Endothelial cell of hepatic sinusoid (primary cell): ENCODE measurements at regions not wholly inside any gene's neighbourhood (a gene's known extent, or its start where the extent isn't known, plus 50 kb on each side); places are given as distances from the start of the nearest gene placed in this dataset.
"Not testable (repeated sequence)": the region's sequence is repeated elsewhere in the genome, so short reads cannot be mapped to it uniquely, and the experiment has no call there.

Source experiments
- in situ Hi-C: cut with HindIII; loops from 2 replicates; pipeline ENCODE4 v1.10.0; 2017; ENCODE audit warnings: low sequenced_read_pairs

- in situ Hi-C loops: no loop called here
Observed at GRCh38 chr16:51984395-51984794, 562.5 kb downstream of the TOX3 start.

- in situ Hi-C loops: no loop called here
Observed at GRCh38 chr16:51982715-51983680, 563.9 kb downstream of the TOX3 start.

- in situ Hi-C loops: no loop called here
Observed at GRCh38 chr16:51981725-51982124, 565.2 kb downstream of the TOX3 start.

GRCh38 chr16:51977506-51977905 is 569.4 kb downstream of the TOX3 start:
- in situ Hi-C loops: not testable (repeated sequence)

- in situ Hi-C loops: no loop called here
Observed at GRCh38 chr16:51971184-51971583, 575.8 kb downstream of the TOX3 start.

- in situ Hi-C loops: no loop called here
Observed at GRCh38 chr16:51968749-51969148, 578.2 kb downstream of the TOX3 start.

DNA sequence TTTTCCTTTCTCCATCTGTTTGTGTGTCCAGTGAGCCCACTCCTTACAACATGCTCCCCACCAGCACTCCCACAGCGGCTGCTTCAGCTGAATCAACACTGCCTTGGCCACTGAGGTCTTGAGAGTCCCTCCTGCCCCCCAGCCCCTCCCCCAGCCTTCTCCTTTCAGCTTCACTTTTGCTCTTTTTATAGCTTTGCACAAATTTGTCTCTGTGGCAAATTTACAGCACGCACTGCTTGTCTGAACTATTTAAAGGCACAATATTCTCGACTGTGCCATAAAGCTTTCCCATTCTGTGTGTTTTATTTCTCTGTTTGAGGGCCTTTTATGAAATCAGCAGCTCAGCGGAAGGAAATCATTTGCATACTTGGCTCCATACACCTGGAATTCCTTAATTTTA is 579.3 kb downstream of the TOX3 start:
- in situ Hi-C loops: no loop called here

GRCh38 chr16:51960931-51961330 is 586.0 kb downstream of the TOX3 start:
- in situ Hi-C loops: no loop called here

GRCh38 chr16:51953286-51953985 is 593.5 kb downstream of the TOX3 start:
- in situ Hi-C loops: no loop called here

- in situ Hi-C loops: no loop called here
Observed at GRCh38 chr16:51952500-51952899, 594.4 kb downstream of the TOX3 start.

DNA sequence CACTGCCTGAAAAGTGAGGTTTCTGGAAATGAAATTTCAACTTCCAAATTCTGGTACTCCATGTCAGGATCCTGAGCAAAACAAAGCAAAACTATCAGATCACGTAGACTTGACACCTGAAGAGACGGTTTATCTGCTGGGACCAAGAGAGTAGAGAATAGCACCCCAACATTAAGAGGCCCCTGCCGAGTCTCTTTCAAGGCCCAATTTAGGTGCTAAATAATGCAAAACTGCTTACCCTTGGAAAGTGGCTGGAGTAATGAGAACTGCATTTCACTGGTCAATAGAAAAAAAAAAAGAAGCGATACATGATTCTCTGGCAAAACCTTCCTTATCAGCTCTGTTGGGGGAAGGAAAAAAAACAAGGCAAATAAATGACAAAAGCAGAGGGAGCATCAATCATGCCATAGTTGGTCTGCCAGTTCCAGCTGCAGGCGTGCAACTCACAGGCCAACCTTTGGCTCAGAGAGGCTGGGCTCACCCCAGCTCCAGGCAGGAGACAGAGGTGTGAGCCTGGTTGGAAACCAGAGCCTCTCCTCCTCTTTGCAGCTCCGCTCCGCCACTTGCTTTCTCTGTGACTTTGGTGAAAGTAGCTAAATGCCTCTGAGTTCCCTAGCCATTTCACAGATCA is 595.2 kb downstream of the TOX3 start:
- in situ Hi-C loops: no loop called here

- in situ Hi-C loops: no loop called here
Observed at GRCh38 chr16:51950118-51950780, 596.7 kb downstream of the TOX3 start.

DNA sequence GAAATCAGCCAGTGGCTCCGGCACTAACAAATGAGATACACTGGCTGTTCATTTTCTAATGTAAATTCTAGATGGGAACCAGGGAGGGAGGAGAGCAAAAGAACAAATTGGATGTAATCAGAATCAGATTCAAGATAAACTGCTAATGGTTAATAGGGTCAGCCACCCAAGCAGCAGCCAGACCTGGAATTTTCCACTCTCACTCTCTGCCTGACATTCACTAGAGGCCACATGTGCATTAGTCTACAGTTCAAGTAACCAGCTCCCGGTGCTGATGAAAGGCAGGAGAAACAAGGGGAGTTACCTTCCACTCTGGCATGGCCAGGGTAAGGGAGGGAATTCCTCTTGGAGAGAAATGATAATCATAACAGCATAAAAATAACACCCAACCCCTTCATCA is 597.7 kb downstream of the TOX3 start:
- in situ Hi-C loops: no loop called here

- in situ Hi-C loops: no loop called here
Observed at GRCh38 chr16:51941412-51941811, 605.5 kb downstream of the TOX3 start.

GRCh38 chr16:51940183-51940582 is 606.8 kb downstream of the TOX3 start:
- in situ Hi-C loops: no loop called here

GRCh38 chr16:51939378-51939871 is 607.5 kb downstream of the TOX3 start:
- in situ Hi-C loops: no loop called here

DNA sequence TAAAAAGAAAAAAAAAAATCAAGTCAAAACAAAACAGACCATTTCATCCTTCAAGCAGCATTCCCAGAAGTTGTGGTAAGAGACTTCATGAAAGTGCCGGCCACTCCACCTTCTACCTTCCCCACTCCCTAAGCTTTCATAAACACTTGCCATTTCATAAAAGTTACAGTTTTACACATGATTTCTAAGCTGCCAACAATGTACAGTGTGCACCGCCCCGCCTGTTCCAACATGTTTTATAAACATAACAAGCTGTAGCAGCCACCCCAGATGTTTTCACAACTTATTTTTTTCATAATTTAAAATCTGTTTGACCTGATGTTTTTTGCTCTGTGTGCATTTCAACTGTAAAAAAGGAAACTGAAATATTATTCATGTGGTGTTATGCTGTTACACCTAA is 608.1 kb downstream of the TOX3 start:
- in situ Hi-C loops: no loop called here

- in situ Hi-C loops: no loop called here
Observed at GRCh38 chr16:51937771-51938170, 609.2 kb downstream of the TOX3 start.

GRCh38 chr16:51936846-51937245 is 610.1 kb downstream of the TOX3 start:
- in situ Hi-C loops: no loop called here

- in situ Hi-C loops: no loop called here
Observed at GRCh38 chr16:51932317-51932716, 614.6 kb downstream of the TOX3 start.

GRCh38 chr16:51931653-51932052 is 615.3 kb downstream of the TOX3 start:
- in situ Hi-C loops: no loop called here
